GM19395 (cell line): ENCODE measurements at regions not wholly inside any gene's neighbourhood (a gene's known extent, or its start where the extent isn't known, plus 50 kb on each side); places are given as distances from the start of the nearest gene placed in this dataset.

Experiments used
- ATAC-seq: cut with Tn5 transposase; IDR thresholded peaks from one replicate; pipeline ENCODE4 v1.9.1; 2021; ENCODE audit warnings: mild to moderate bottlenecking, moderate library complexity; ENCODE audit not compliant: unreplicated experiment

GRCh38 chr1:58312971-58313563 is 233.5 kb downstream of the OMA1 start:
- ATAC-seq, result no peak

- no peak for ATAC-seq
These were observed 234.1 kb downstream of the OMA1 start for GRCh38 chr1:58312461-58312860.

GRCh38 chr1:58310881-58311280 is 235.6 kb downstream of the OMA1 start:
- ATAC-seq, result no peak

GRCh38 chr1:58310469-58310868 is 236.1 kb downstream of the OMA1 start:
- ATAC-seq, result no peak

GRCh38 chr1:58308206-58308605 is 238.3 kb downstream of the OMA1 start:
- ATAC-seq, result no peak

- ATAC-seq, result no peak
These were observed 239.1 kb downstream of the OMA1 start for GRCh38 chr1:58307431-58307830.

- no peak for ATAC-seq
These were observed 240.9 kb downstream of the OMA1 start for GRCh38 chr1:58305622-58306021.

- ATAC-seq, result no peak
These were observed 242.1 kb downstream of the OMA1 start for GRCh38 chr1:58304346-58304975.

GRCh38 chr1:58303841-58304240 is 242.7 kb downstream of the OMA1 start:
- no peak for ATAC-seq

DNA sequence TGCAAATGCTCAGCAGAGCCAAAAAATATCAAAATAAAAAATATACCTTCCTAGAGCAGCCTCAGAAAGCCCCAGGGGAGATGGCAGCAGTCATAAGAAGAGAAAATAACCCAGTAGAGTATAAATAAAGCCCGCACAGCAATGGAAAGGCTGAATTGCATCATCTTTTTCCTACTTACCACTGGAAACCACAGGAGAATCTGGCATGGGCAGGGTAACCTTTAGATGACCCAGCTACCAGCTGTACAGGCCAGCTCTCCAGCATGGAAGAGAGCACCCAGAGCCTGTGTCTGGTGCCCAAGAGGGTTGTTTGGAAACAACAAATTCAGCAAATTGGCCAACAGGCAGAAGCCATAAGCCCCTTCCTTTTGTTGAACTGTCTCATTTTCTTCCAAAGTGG is 253.1 kb downstream of the OMA1 start:
- no peak for ATAC-seq

DNA sequence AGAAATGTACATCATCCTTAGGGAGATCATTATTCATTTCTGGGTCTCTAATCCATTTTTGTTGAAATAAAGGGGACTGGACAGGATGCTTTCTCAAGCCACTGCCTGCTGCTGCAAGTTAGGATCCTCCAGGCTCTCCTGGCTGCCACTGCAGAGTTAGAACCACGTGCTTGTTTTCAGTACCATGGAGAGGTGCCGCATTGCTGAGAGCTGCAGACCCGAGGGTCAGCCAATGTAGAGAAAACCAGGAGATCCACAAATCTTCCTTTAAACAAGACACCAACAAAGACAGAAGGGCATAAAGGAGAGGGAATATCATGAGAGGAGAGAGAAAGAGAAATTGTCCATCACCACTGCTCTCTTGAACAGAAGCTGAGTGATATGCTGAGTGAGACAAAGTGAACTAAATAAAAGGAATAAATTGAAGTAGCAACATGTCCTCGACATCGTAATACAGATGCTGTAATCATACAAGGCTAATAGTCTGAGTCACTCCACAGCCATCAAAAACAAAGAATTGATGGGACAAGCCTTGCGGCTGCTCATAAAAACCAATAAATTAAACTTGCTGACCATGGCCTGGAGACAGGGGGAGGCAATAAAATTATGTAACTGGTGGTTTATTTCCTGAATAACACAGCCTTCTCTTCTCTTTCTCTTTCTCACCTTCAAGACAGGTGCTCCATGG is 255.7 kb downstream of the OMA1 start:
- ATAC-seq, result no peak

GRCh38 chr1:58288624-58289142 is 257.8 kb downstream of the OMA1 start:
- no peak for ATAC-seq

- no peak for ATAC-seq
These were observed 258.5 kb downstream of the OMA1 start for GRCh38 chr1:58287894-58288623.

- no peak for ATAC-seq
These were observed 262.4 kb downstream of the OMA1 start for GRCh38 chr1:58284225-58284510.

DNA sequence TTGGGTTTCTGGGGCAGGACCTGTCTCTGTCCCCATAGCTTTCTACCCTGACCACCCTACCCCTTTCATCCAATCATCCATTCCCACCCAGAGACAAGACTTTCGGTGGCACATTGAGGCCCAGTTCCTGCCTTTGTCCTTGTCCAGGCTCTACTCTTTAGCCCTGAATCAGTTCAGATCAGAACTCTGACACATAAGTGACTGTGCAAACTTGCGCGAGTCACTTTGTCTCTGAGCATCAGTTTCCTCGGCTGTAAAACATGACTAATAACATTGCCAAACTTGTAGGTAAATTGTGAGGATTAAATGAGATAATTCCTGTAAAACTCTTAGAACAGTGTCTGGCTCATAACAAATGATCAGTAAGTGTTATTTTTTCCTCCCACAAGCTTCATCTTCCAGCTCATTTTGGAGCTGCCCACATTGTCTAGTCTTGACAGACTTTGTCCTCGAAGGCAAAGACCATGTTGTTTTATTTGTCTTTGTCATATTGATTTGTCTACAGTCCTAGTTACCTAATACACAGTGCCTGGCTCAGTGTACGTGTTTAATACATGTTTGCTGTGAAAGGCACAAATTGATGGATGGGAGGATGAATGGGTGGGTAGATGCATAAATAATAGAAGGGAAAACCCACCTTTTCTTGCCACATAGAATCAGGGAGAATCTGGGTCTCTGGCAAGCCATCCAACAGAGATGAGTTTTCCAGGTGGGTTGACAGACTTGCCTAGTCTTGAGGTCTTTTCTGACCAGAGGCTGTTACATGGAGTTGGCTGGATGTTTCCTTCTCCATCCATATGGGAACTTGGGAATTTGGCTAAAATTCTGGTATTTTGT is 262.9 kb downstream of the OMA1 start:
- ATAC-seq, result no peak

GRCh38 chr1:58282623-58283387 is 263.7 kb downstream of the OMA1 start:
- ATAC-seq, result no peak

DNA sequence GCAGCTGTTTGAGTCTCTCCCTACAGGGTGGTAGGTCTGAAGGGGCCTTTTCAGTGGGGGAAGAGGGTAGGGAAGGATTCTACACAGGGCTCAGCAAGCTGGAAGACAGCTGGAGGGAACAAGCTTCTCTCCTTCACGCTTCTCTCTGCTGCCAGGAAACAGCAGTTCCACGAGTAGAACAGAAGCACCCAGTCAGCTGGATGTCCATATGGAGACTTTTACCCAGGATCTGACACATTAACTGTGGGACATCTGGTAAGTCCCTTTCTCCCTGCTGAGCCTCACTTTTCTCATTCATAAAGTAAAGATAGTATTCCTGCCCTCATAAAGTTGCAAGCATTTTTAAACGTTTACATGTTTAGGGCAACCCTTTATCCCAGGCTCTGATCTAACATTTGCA is 280.3 kb downstream of the OMA1 start:
- ATAC-seq, result no peak

DNA sequence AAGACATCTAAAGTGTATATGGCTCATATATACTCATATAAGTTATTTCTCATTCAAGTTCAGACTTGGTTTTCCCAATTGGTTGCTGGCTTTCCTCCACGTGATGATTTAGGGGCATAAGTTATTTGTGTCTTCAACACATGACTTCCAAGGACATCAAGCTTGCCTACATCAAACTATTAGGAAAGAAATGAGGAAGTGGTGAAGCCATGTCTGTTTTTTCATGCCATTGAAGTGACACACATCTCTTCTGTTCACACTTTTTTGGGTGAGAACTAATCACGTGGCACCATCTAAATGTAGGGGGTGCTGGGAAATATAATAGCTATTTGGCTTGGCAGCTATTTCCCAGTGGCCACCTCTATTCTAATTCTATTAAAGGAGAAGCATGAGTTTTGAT is 282.1 kb downstream of the OMA1 start:
- no peak for ATAC-seq

- ATAC-seq, result no peak
These were observed 283.8 kb downstream of the OMA1 start for GRCh38 chr1:58262702-58263101.

DNA sequence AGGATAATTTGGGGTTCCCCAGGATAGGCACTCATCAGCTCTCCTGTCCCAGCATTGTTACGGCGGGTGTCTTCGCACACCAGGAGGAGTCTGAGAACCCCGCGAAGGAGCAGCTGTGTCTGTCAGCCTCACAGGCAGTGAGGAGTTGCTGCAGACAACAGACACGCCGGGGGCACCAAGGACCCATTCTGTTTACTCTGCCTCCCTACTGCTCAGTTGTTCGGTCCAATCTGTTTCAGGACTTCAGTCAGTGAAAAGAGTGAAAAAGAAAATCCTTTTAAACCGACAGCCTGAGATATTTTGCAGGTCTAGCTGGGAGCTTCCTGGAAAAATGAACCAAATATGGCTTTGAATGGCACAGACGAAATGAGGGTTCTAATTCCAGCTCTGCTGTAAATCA is 288.4 kb downstream of the OMA1 start:
- ATAC-seq, result no peak
